ENCODE measurements at regions not wholly inside any gene's neighbourhood (a gene's known extent, or its start where the extent isn't known, plus 50 kb on each side); places are given as distances from the start of the nearest gene placed in this dataset.

GRCh38 chr2:8306530-8307351 lies 375.1 kb upstream of the ID2 start:
- TF ChIP-seq CTCF (IDR thresholded peaks at IDR 0.05) (no peak), EZH2 (IDR thresholded peaks at IDR 0.05) (no peak), EZH2phosphoT487 (IDR thresholded peaks at IDR 0.05) (no peak)
